Esophagus (tissue), 2 donors: ENCODE measurements at regions not wholly inside any gene's neighbourhood (a gene's known extent, or its start where the extent isn't known, plus 50 kb on each side); places are given as distances from the start of the nearest gene placed in this dataset.

Experiments used
- H3K27ac ChIP-seq, 2 donors: one replicate each; pipeline ENCODE4 v1.5.1; 2013; ENCODE audit warnings: low read depth in 2 of 2, mild to moderate bottlenecking in 2 of 2, inconsistent platforms in 1 of 2, low read length in 1 of 2, moderate library complexity in 1 of 2
- H3K27me3 ChIP-seq, 2 donors: one replicate each; pipeline ENCODE4 v1.6.1; 2013; ENCODE audit warnings: low read length in 2 of 2, control low read depth in 1 of 2, mild to moderate bottlenecking in 1 of 2; ENCODE audit not compliant: insufficient read depth in 2 of 2, control insufficient read depth in 1 of 2
- H3K36me3 ChIP-seq, 2 donors: one replicate each; pipeline ENCODE4 v1.6.1; 2013; ENCODE audit warnings: low read length in 1 of 2; ENCODE audit not compliant: control insufficient read depth in 2 of 2, insufficient read depth in 2 of 2
- H3K4me1 ChIP-seq, 2 donors: one replicate each; pipeline ENCODE4 v1.6.1; 2013; ENCODE audit warnings: low read length in 1 of 2; ENCODE audit not compliant: control insufficient read depth in 2 of 2, insufficient read depth in 2 of 2
- H3K4me3 ChIP-seq, 2 donors: one replicate each; pipeline ENCODE4 v1.5.1; 2013; ENCODE audit warnings: low read length in 2 of 2, mild to moderate bottlenecking in 2 of 2, low read depth in 1 of 2, moderate library complexity in 1 of 2
- H3K9me3 ChIP-seq, 2 donors: one replicate each; pipeline ENCODE4 v1.6.1; 2013; ENCODE audit warnings: mild to moderate bottlenecking in 2 of 2, low read depth in 1 of 2, low read length in 1 of 2, moderate library complexity in 1 of 2; ENCODE audit not compliant: control insufficient read depth in 2 of 2, insufficient read depth in 1 of 2
- WGBS, 2 donors: extraction: QIAGEN DNeasy Blood & Tissue Kit; methylation state at CpG; one replicate each; pipeline ENCODE4 v1.1.7; 2013; 5-methylcytosine and 5-hydroxymethylcytosine counted together
- donor health status: healthy with polysubstance abuse.
- donor health status: Bipolar disorder and iron deficiency.

DNA sequence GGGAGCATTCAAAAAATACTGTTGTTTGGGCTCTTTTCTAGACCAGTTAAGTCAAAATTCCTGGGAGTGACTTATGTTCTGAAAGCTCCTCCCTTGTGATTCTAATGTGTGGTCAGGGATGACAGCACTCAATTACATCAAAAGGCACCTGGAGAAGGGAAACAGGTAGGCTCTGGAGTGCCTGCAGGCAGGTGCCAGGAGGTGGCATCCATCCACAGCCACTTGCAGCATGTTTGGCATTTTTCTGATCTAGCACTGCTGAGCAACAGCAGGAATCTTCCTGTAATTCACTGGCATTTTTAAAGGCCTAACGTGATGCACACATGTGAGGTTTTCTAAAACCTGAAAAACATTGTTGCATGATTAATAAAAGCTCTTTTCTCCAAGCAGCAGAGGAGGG lies 94.6 kb downstream of the CCNA1 start:
- no peak overlapping the region for H3K27ac ChIP-seq

DNA sequence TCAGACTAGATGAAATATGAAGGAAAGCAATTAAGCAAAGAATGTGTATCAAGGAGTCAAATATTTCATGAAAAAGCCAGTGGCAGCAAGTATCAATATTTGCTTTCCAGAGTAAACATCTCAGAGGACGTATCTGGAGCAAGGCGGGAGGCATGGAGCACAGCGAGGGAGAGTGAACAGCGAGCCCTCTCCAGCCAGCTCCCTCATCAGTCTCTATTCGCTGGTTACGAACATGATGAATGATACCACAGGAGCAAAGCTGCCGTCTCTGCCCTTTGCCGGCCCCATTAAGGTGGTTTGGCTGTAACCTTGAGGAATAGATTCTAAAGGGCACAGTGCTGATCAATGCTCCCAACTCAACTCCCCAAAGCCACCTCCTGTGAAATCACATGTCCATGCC lies 95.8 kb downstream of the CCNA1 start:
- Histone ChIP-seq H3K36me3 (no peaks in the 10 kb centered on the region), H3K4me1 (no peaks in the 10 kb centered on the region), H3K9me3 (no peaks in the 10 kb centered on the region), H3K4me3 (no peak overlapping the region), H3K27me3 (no peaks in the 10 kb centered on the region), H3K27ac (no peak overlapping the region)
- 47 to 53% methylated on average over 8 of the region's 8 CpGs for WGBS, 2 donors

More for the DNA sequence above, 94.6 kb downstream of the CCNA1 start:
- Histone ChIP-seq H3K27me3 (no peaks in the 10 kb centered on the region), H3K36me3 (no peaks in the 10 kb centered on the region), H3K4me1 (no peaks in the 10 kb centered on the region), H3K9me3 (no peaks in the 10 kb centered on the region), H3K4me3 (no peak overlapping the region)
- 25 to 29% methylated on average over 1 of the region's 1 CpG for WGBS, 2 donors

- no peaks in the 10 kb centered on the region for H3K4me1 ChIP-seq
- 34 to 35% methylated on average over 4 of the region's 4 CpGs for WGBS, 2 donors
Measured at GRCh38 chr13:36530050-36530789, 97.9 kb downstream of the CCNA1 start.

DNA sequence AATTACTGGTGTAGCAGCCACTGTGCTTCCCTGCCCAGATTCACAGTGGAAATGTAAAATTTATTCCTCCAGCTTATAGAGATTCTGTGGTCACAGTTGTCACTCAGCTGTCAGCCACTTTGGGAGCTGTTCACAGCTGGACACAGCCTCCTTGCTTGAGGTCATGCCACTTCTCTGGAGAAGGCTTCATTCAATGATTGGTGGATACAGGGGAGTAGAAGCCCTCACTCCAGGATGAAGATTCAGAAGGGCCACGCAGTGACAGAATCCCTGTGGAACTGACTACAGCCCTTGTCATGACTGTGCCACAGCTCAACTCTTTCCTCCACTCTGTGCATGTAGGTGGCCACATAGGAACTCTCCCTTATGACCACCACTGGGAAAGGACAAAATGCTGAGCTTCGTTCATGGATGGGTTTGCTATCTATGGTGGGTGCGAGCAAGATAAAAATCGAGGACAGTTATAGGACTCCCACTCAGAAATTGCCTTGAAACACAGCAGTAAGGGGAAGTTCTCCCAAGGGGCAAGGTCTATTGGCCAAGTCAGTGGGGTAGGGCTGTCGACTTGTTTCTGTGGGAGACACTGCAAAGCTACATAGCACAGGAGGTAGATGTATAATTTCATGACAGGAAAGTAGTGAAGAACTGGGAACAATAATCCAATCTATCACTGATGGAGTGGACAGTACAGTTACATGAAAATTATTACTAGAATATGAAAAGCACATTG lies 98.7 kb downstream of the CCNA1 start:
- Histone ChIP-seq H3K27me3 (no peaks in the 10 kb centered on the region), H3K9me3 (no peaks in the 10 kb centered on the region), H3K36me3 (no peaks in the 10 kb centered on the region), H3K27ac (no peak overlapping the region), H3K4me3 (no peak overlapping the region), H3K4me1 (no peaks in the 10 kb centered on the region)
- WGBS, 2 donors: 80 to 84% methylated on average over 5 of the region's 5 CpGs

More at GRCh38 chr13:36530050-36530789, 97.9 kb downstream of the CCNA1 start:
- Histone ChIP-seq H3K36me3 (no peaks in the 10 kb centered on the region), H3K27me3 (no peaks in the 10 kb centered on the region), H3K4me3 (no peak overlapping the region), H3K27ac (peak overlapping the region in 1 of 2 donors; percentile 57), H3K9me3 (no peaks in the 10 kb centered on the region)

DNA sequence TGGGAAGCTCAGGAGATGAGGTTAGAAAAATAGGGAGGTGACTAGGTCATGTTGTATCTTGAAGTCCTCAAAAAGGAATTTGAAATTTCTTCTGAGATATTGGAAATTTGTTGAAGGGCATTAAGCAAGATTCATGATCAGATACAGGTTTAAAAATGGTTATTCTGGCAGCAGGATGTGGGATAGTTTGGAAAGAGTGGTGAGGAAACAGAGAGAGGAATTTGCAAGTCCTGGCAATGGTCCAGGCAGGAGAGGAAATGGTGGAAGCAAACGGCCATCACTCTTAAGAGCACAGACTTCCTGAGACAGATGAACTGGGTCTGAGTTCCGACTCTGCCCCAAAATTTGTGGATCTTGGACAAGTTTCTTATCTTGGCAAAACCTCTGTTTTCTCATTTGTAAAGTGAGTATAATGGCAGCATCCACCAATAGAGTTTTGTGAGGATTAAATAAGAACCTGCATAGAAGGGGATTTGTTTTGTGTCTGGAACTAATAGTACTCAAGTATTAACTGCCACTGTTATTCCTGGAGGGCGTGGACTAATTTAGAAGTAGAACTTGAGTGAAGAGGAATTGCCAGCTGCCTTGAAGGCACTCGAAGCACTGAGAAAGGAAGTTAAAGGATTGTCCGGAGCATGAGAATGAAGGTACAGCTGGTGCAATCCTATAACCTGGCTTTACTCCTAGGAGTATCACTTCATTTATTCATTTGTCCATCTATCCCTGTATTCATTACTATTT lies 99.6 kb downstream of the CCNA1 start:
- 31 to 33% methylated on average over 5 of the region's 5 CpGs for WGBS, 2 donors
- Histone ChIP-seq H3K4me3 (no peak overlapping the region), H3K27ac (no peak overlapping the region), H3K9me3 (no peaks in the 10 kb centered on the region), H3K27me3 (no peaks in the 10 kb centered on the region), H3K4me1 (no peaks in the 10 kb centered on the region), H3K36me3 (no peaks in the 10 kb centered on the region)

DNA sequence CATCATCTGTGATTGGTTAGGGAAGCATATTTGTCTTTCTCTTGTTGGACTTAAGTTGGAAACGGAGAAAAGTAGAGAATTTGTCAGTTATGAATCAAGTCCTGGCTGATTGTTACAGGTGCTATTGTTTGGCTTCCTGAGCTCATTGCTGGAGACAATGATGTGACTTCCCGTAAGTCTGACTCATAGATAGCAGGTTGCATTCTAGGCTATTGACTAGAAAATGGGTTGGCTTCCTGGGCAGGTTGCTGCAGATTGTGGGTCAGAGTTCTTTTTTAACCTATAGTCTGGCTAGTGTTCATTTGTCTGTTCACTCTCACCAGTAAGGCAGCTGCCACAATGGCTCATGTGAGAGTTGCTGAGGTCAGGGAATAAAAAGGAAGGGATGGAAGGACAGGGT lies 101.5 kb downstream of the CCNA1 start:
- WGBS, 2 donors: 39 to 50% methylated on average over 2 of the region's 2 CpGs
- Histone ChIP-seq H3K27me3 (no peaks in the 10 kb centered on the region), H3K4me1 (no peaks in the 10 kb centered on the region), H3K36me3 (no peaks in the 10 kb centered on the region), H3K27ac (peak overlapping the region; percentile 21 to 45), H3K9me3 (no peaks in the 10 kb centered on the region), H3K4me3 (no peak overlapping the region)

DNA sequence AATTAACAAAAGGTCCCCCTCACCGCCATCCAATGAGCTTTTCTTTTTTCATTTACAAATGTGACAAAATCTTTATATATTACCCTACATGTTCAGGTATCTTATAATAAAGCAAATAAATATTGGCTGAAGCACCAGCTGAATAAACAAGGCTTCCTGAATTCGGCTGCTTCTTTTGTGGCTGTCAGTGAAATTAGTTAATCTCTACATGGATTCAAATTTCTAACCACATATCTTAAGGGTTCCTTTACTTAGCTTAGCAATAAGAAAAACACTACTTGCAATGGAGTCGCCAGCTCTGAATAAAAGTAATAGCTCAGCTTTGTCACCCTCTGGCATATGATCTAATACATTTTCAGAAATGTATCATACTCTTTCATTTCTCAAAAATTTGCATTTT lies 104.3 kb downstream of the CCNA1 start:
- Histone ChIP-seq H3K27ac (no peak overlapping the region), H3K27me3 (no peaks in the 10 kb centered on the region), H3K36me3 (no peaks in the 10 kb centered on the region), H3K4me1 (no peaks in the 10 kb centered on the region), H3K9me3 (no peaks in the 10 kb centered on the region), H3K4me3 (no peak overlapping the region)
- 52 to 55% methylated on average over 3 of the region's 3 CpGs for WGBS, 2 donors

DNA sequence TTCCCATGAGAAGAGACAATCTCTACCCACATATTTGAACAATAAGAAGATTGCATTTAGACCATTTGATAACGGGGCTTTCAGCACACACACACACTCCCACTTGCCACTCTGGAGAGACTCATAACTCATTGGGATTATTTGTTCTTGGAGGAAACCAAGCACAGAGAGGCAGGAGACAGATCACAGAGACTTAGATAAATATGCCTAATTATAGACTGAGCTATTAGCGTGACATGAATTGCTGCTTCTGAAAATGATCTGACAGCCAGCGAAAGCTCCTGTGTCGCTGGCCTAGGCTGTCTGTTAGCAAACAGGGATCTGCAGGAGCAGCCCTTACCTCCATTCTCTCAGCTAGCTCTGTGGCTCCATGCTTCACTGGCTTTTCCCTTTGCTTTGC lies 111.4 kb downstream of the CCNA1 start:
- no peaks in the 10 kb centered on the region for H3K9me3 ChIP-seq
- H3K36me3 ChIP-seq: no peaks in the 10 kb centered on the region
- H3K27me3 ChIP-seq: no peaks in the 10 kb centered on the region
- H3K27ac ChIP-seq: no peak overlapping the region
- WGBS, 2 donors: 49 to 62% methylated on average over 4 of the region's 4 CpGs
- H3K4me3 ChIP-seq: no peak overlapping the region
- H3K4me1 ChIP-seq: no peaks in the 10 kb centered on the region

DNA sequence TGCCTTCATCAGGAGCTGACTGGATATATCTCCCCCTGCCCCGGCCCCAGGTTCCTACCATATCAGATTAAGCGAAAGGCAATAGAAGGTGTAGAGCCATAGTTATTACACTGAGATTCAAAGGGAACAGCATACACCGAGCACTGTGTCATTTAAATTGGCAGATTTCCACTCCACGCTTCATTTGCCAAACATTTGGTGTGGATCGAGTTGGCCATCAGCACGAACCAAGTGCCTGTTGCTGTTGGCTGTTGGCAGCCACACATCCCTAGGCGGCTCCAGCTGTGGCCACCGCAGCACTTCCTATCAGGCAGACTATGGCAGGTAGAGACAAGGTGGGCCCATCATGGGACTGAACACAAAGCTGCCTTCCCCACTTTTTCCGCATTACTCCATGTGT lies 115.8 kb downstream of the CCNA1 start:
- Histone ChIP-seq H3K9me3 (no peaks in the 10 kb centered on the region), H3K4me3 (no peak overlapping the region), H3K27ac (no peak overlapping the region), H3K36me3 (no peaks in the 10 kb centered on the region), H3K27me3 (no peaks in the 10 kb centered on the region), H3K4me1 (no peaks in the 10 kb centered on the region)
- WGBS, 2 donors: 57 to 60% methylated on average over 9 of the region's 9 CpGs
